CD14-positive monocyte (primary cell): ENCODE measurements at regions not wholly inside any gene's neighbourhood (a gene's known extent, or its start where the extent isn't known, plus 50 kb on each side); places are given as distances from the start of the nearest gene placed in this dataset.

Experiments used
- DNase-seq, 3 donors: peaks; one replicate each; pipeline ENCODE4 v3.0.0-alpha.2; 2011 to 2022
- H2AFZ ChIP-seq: 2 replicates; pipeline ENCODE4 v1.6.0; 2012; ENCODE audit warnings: mild to moderate bottlenecking, low read depth, low read length, inconsistent platforms; ENCODE audit not compliant: insufficient read depth, poor library complexity, severe bottlenecking
- H3K27ac ChIP-seq, 2 donors: 1 replicate in 1 of 2; 2 replicates in 1 of 2; pipeline ENCODE4 v1.5.1; 2012 to 2013; ENCODE audit warnings: low read length in 2 of 2, control low read depth in 1 of 2, inconsistent platforms in 1 of 2, low read depth in 1 of 2, mild to moderate bottlenecking in 1 of 2
- H3K27me3 ChIP-seq, 2 donors: one replicate each; pipeline versions ENCODE4 v1.6.0 to v1.6.1; 2011 to 2013; ENCODE audit warnings: low read length in 2 of 2; ENCODE audit not compliant: control insufficient read depth in 2 of 2, insufficient read depth in 2 of 2
- H3K36me3 ChIP-seq, 2 donors: replicated peaks in 1 of 2; 1 replicate in 1 of 2; 2 replicates in 1 of 2; pipeline versions ENCODE4 v1.5.1 to v1.6.1; 2012 to 2013; ENCODE audit warnings: low read length in 2 of 2, control low read depth in 1 of 2, inconsistent platforms in 1 of 2, mild to moderate bottlenecking in 1 of 2; ENCODE audit not compliant: insufficient read depth in 2 of 2, control insufficient read depth in 1 of 2
- H3K4me1 ChIP-seq, 2 donors: 1 replicate in 1 of 2; 2 replicates in 1 of 2; pipeline versions ENCODE4 v1.5.1 to v1.6.1; 2012 to 2013; ENCODE audit warnings: low read length in 2 of 2, control low read depth in 1 of 2, inconsistent platforms in 1 of 2, mild to moderate bottlenecking in 1 of 2, moderate library complexity in 1 of 2; ENCODE audit not compliant: insufficient read depth in 2 of 2, control insufficient read depth in 1 of 2
- H3K4me2 ChIP-seq: replicated peaks from 2 replicates; pipeline ENCODE3; 2012; ENCODE audit warnings: low read length, moderate library complexity, mild to moderate bottlenecking; ENCODE audit not compliant: poor library complexity, severe bottlenecking; ENCODE audit errors: extremely low read depth
- H3K4me3 ChIP-seq, 3 experiments: fragments of 200-600 bp in 1 of 3; sonication (generic) in 1 of 3; replicated peaks in 1 of 3; 1 replicate in 2 of 3; 2 replicates in 1 of 3; pipeline ENCODE4 v1.5.1; 2011 to 2013; ENCODE audit warnings: low read length in 3 of 3, mild to moderate bottlenecking in 3 of 3, control low read depth in 2 of 3, low read depth in 2 of 3, inconsistent platforms in 1 of 3, moderate library complexity in 1 of 3
- H3K79me2 ChIP-seq: 2 replicates; pipeline ENCODE4 v1.6.0; 2012; ENCODE audit warnings: mild to moderate bottlenecking, control low read depth, inconsistent platforms, low read length, moderate library complexity; ENCODE audit not compliant: insufficient read depth
- H3K9ac ChIP-seq: 2 replicates; pipeline ENCODE4 v1.6.0; 2017; ENCODE audit warnings: low read length, mild to moderate bottlenecking; ENCODE audit not compliant: insufficient read depth, poor library complexity, severe bottlenecking
- H3K9me3 ChIP-seq, 2 donors: replicated peaks in 1 of 2; 1 replicate in 1 of 2; 2 replicates in 1 of 2; pipeline versions ENCODE4 v1.5.1 to v1.6.1; 2012 to 2013; ENCODE audit warnings: low read length in 2 of 2, control low read depth in 1 of 2; ENCODE audit not compliant: control insufficient read depth in 1 of 2, insufficient read depth in 1 of 2
- H4K20me1 ChIP-seq: 2 replicates; pipeline ENCODE4 v1.6.0; 2012; ENCODE audit warnings: mild to moderate bottlenecking, low read length, control low read depth, moderate library complexity; ENCODE audit not compliant: insufficient read depth
- H3K27ac Mint-ChIP-seq, 7 donors: one replicate each; pipeline ENCODE4 v1.8.0; 2020; ENCODE audit warnings: mild to moderate bottlenecking in 7 of 7, mixed read lengths in 7 of 7, moderate library complexity in 6 of 7, inconsistent platforms in 2 of 7
- H3K27me3 Mint-ChIP-seq, 3 donors: one replicate each; pipeline ENCODE4 v1.8.0; 2021 to 2022; ENCODE audit warnings: low read depth in 3 of 3, mild to moderate bottlenecking in 3 of 3, mixed read lengths in 3 of 3, moderate library complexity in 3 of 3, inconsistent platforms in 1 of 3
- H3K36me3 Mint-ChIP-seq, 2 donors: one replicate each; pipeline ENCODE4 v1.8.0; 2020; ENCODE audit warnings: mixed read lengths in 2 of 2, inconsistent platforms in 1 of 2, mild to moderate bottlenecking in 1 of 2
- H3K4me1 Mint-ChIP-seq: one replicate; pipeline ENCODE4 v1.8.0; 2020; ENCODE audit warnings: mild to moderate bottlenecking, mixed read lengths
- H3K4me3 Mint-ChIP-seq, 2 donors: one replicate each; pipeline ENCODE4 v1.8.0; 2020; ENCODE audit warnings: mild to moderate bottlenecking in 2 of 2, mixed read lengths in 2 of 2, moderate library complexity in 1 of 2
- H3K9me3 Mint-ChIP-seq, 7 donors: one replicate each; pipeline ENCODE4 v1.8.0; 2020 to 2022; ENCODE audit warnings: mixed read lengths in 7 of 7, mild to moderate bottlenecking in 6 of 7, moderate library complexity in 6 of 7, inconsistent platforms in 2 of 7
- WGBS: methylation state at CpG from one replicate; pipeline ENCODE4 v1.1.5; 2013; ENCODE audit warnings: missing lambda C conversion rate; ENCODE audit not compliant: insufficient coverage; 5-methylcytosine and 5-hydroxymethylcytosine counted together
- intact Hi-C, 2 donors: fragments of 100-400 bp; cut with micrococcal nuclease; formaldehyde crosslinking; loops; one replicate each; pipeline versions ENCODE4 v1.15.0 to v1.15.1; 2023
- TF ChIP-seq, protein P1 (sequence below): fragments of 200-600 bp; IDR thresholded peaks from one replicate; pipeline ENCODE4 v1.8.0; 2022; ENCODE audit warnings: antibody characterized with exemption, mild to moderate bottlenecking

GRCh38 chr2:155839436-155839835 is 493.1 kb downstream of the NR4A2 start:
- Histone ChIP-seq H3K27ac (no peak overlapping the region), H3K4me2 (no peak overlapping the region), H3K9ac (no peak overlapping the region), H3K36me3 (no peaks in the 10 kb centered on the region), H3K4me1 (no peaks in the 10 kb centered on the region), H2AFZ (no peak overlapping the region), H3K9me3 (no peaks in the 10 kb centered on the region), H3K27me3 (no peaks in the 10 kb centered on the region), H3K79me2 (no peaks in the 10 kb centered on the region), H3K4me3 (no peak overlapping the region), H4K20me1 (no peaks in the 10 kb centered on the region)
- no peaks in the 10 kb centered on the region for H3K36me3 Mint-ChIP-seq
- H3K9me3 Mint-ChIP-seq, result peaks cover 0 to 2% (median 0%) of the 10 kb centered on the region in 7 donors
- no peak overlapping the region for H3K27ac Mint-ChIP-seq
- no CpG with 5 or more reads among the region's 3 CpGs for WGBS
- TF ChIP-seq, protein P1, sequence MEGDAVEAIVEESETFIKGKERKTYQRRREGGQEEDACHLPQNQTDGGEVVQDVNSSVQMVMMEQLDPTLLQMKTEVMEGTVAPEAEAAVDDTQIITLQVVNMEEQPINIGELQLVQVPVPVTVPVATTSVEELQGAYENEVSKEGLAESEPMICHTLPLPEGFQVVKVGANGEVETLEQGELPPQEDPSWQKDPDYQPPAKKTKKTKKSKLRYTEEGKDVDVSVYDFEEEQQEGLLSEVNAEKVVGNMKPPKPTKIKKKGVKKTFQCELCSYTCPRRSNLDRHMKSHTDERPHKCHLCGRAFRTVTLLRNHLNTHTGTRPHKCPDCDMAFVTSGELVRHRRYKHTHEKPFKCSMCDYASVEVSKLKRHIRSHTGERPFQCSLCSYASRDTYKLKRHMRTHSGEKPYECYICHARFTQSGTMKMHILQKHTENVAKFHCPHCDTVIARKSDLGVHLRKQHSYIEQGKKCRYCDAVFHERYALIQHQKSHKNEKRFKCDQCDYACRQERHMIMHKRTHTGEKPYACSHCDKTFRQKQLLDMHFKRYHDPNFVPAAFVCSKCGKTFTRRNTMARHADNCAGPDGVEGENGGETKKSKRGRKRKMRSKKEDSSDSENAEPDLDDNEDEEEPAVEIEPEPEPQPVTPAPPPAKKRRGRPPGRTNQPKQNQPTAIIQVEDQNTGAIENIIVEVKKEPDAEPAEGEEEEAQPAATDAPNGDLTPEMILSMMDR, result no peak
- H3K4me1 Mint-ChIP-seq, result no peaks in the 10 kb centered on the region
- no peaks in the 10 kb centered on the region for H3K27me3 Mint-ChIP-seq
- DNase-seq, result no peak
- intact Hi-C loops, result no loop called here
- H3K4me3 Mint-ChIP-seq, result no peak overlapping the region

DNA sequence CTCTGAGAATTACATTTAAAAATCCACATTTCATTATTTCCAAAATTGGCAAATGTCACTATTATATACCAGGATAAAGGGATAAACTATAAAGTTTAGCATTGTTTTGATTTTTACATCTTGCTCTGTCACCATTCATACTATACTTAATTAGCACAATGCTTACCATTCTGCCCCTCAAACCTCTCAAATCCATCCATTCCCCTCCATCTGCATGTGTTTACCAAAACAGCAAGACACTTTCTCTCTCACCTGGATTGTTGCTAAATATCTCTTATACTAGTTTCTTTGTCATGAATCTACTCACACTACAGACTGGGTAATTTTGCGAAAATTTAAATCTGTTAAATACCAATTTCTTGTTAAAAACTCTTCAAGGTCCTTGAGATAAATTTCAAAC is 496.1 kb downstream of the NR4A2 start:
- H3K4me1 Mint-ChIP-seq, result no peaks in the 10 kb centered on the region
- Histone ChIP-seq H3K4me3 (no peak overlapping the region), H3K9ac (no peak overlapping the region), H3K27me3 (no peaks in the 10 kb centered on the region), H3K27ac (no peak overlapping the region), H4K20me1 (no peaks in the 10 kb centered on the region), H3K9me3 (no peaks in the 10 kb centered on the region), H3K4me1 (no peaks in the 10 kb centered on the region), H3K4me2 (no peak overlapping the region), H2AFZ (no peak overlapping the region), H3K36me3 (no peaks in the 10 kb centered on the region), H3K79me2 (no peaks in the 10 kb centered on the region)
- WGBS, result no CpG with 5 or more reads among the region's 1 CpG
- TF ChIP-seq, protein P1, result no peak
- no peaks in the 10 kb centered on the region for H3K27me3 Mint-ChIP-seq
- no peak overlapping the region for H3K4me3 Mint-ChIP-seq
- H3K27ac Mint-ChIP-seq, result no peak overlapping the region
- no peaks in the 10 kb centered on the region for H3K9me3 Mint-ChIP-seq
- intact Hi-C loops, result no loop called here
- no peak for DNase-seq
- no peaks in the 10 kb centered on the region for H3K36me3 Mint-ChIP-seq
